PC-3 (cell line): ENCODE measurements at regions not wholly inside any gene's neighbourhood (a gene's known extent, or its start where the extent isn't known, plus 50 kb on each side); places are given as distances from the start of the nearest gene placed in this dataset.

Experiments
- CTCF ChIP-seq: fragments of 300-600 bp; sonication (generic); conservative IDR thresholded peaks from 2 replicates; pipeline ENCODE4 v1.5.1; 2017; ENCODE audit warnings: antibody characterized with exemption, low read depth, mild to moderate bottlenecking, low read length
- EZH2 ChIP-seq: fragments of 300-600 bp; sonication (generic); IDR thresholded peaks from one replicate; pipeline ENCODE4 v1.6.1; 2017; ENCODE audit warnings: antibody characterized with exemption, mild to moderate bottlenecking, low read length; ENCODE audit not compliant: unreplicated experiment
- EZH2phosphoT487 ChIP-seq: fragments of 300-600 bp; sonication (generic); IDR thresholded peaks from 2 replicates; pipeline ENCODE4 v1.6.1; 2018; ENCODE audit warnings: mild to moderate bottlenecking, antibody characterized with exemption, low read length, borderline replicate concordance

GRCh38 chr3:102037791-102038190, 188.5 kb downstream of the NFKBIZ start:
- TF ChIP-seq EZH2: no peak
- no peak for TF ChIP-seq CTCF
- no peak for TF ChIP-seq EZH2phosphoT487
